ENCODE measurements at regions not wholly inside any gene's neighbourhood (a gene's known extent, or its start where the extent isn't known, plus 50 kb on each side); places are given as distances from the start of the nearest gene placed in this dataset.

GRCh38 chr2:78416625-78417300 is 608.7 kb upstream of the REG3G start (continued):
- TF ChIP-seq SALL1 (CRISPR knock-in tag; IDR thresholded peaks at IDR 0.05) (peak; percentile 73; the same call in 1 of the 2 replicates), RBAK (CRISPR knock-in tag; IDR thresholded peaks at IDR 0.05) (no peak), FOXO1 (CRISPR knock-in tag; IDR thresholded peaks at IDR 0.05) (peak; percentile 59; the same call in 1 of the 2 replicates), CENPX (CRISPR knock-in tag; IDR thresholded peaks at IDR 0.05) (no peak), ZBTB21 (CRISPR knock-in tag; IDR thresholded peaks at IDR 0.05) (no peak), ZBTB37 (CRISPR knock-in tag; IDR thresholded peaks at IDR 0.05) (no peak), GATAD2A (CRISPR knock-in tag; IDR thresholded peaks at IDR 0.05) (peak; percentile 55), ZNF713 (CRISPR knock-in tag; IDR thresholded peaks at IDR 0.05) (no peak), ZNF205 (CRISPR knock-in tag; IDR thresholded peaks at IDR 0.05) (no peak), FOXJ3 (CRISPR knock-in tag; IDR thresholded peaks at IDR 0.05; ENCODE audit: borderline replicate concordance) (no peak), ZNF556 (CRISPR knock-in tag; IDR thresholded peaks at IDR 0.05; ENCODE audit: borderline replicate concordance) (no peak), KDM3A (CRISPR knock-in tag; IDR thresholded peaks at IDR 0.05; ENCODE audit: low read depth) (no peak), ZFP1 (CRISPR knock-in tag; IDR thresholded peaks at IDR 0.05) (no peak), KLF16 (CRISPR knock-in tag; IDR thresholded peaks at IDR 0.05) (no peak; a peak in 1 of 4 replicates), FIP1L1 (IDR thresholded peaks at IDR 0.05; ENCODE audit: borderline replicate concordance, insufficient read depth, low read depth, low read length) (no peak), ZNF749 (CRISPR knock-in tag; IDR thresholded peaks at IDR 0.05; ENCODE audit: borderline replicate concordance) (no peak), CENPT (CRISPR knock-in tag; IDR thresholded peaks at IDR 0.05; ENCODE audit: low read depth) (no peak), RFXANK (CRISPR knock-in tag; IDR thresholded peaks at IDR 0.05) (no peak), BRD4 (CRISPR knock-in tag; IDR thresholded peaks at IDR 0.05) (no peak), IKZF5 (CRISPR knock-in tag; IDR thresholded peaks at IDR 0.05) (0 out of 2 replicates have a peak, but pooled peaks have one; percentile 46), ZNF160 (CRISPR knock-in tag; IDR thresholded peaks at IDR 0.05) (no peak), ZNF296 (CRISPR knock-in tag; conservative IDR thresholded peaks at IDR 0.05) (no peak), GFI1 (CRISPR knock-in tag; IDR thresholded peaks at IDR 0.05; ENCODE audit: borderline replicate concordance) (peak; percentile 75; the same call in 1 of the 2 replicates), GABPA (IDR thresholded peaks at IDR 0.05; ENCODE audit: low read depth, low read length) (no peak), GABPA (CRISPR knock-in tag; IDR thresholded peaks at IDR 0.05; ENCODE audit: low read depth) (no peak), ZNF207 (IDR thresholded peaks at IDR 0.05; ENCODE audit: borderline replicate concordance) (no peak), TEAD2 (CRISPR knock-in tag; IDR thresholded peaks at IDR 0.05) (no peak), REST (IDR thresholded peaks at IDR 0.05; ENCODE audit: borderline replicate concordance in 1 of 2, low read depth in 1 of 2, low read length in 2 of 2) (no peak)

Measured in HepG2 (cell line).